HG02763 (cell line): ENCODE measurements at regions not wholly inside any gene's neighbourhood (a gene's known extent, or its start where the extent isn't known, plus 50 kb on each side); places are given as distances from the start of the nearest gene placed in this dataset.
"Not testable (repeated sequence)": the region's sequence is repeated elsewhere in the genome, so short reads cannot be mapped to it uniquely, and the experiment has no call there.

Experiments used
- ATAC-seq: cut with Tn5 transposase; IDR thresholded peaks from one replicate; pipeline ENCODE4 v1.9.1; 2021; ENCODE audit warnings: mild to moderate bottlenecking, moderate library complexity; ENCODE audit not compliant: unreplicated experiment

DNA sequence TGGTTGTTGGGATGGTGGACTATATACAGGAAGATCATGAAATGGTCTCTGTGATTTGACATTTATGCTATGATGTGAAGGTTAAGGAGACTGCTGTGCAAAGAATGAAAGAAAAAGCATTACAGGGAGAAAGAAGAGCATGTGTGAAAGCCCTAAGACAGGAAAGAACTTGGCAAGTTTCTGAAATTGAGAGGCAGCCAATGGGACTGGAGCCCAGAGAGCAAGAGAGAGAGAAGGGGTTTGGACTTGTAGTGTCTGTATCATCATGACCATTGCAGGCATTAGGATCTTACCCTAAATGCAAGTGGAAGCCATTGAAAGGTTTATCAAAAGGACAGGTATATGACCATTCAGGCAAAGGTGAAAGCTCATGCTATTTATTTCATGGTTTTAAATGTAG is 147.1 kb downstream of the NAA11 start:
- ATAC-seq = no peak

DNA sequence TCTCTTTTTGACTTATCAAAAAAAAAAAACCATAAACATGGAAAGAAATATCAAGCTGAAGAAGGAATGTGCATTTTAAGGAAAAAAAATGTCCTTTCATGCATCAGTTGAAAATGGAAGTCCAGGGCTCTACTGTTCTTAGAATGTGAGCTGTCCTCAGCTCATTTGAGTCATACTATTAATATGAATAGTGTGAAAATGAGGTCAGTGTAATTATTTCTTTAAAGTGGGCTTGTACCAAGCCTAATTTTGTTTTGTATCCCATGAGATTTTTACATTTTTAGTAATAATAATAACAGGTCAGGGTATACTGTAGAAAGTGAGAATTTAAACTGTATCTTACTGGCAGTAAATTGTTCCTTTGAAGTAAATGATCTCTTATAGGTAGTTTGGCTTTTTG is 148.5 kb downstream of the NAA11 start:
- ATAC-seq = no peak

DNA sequence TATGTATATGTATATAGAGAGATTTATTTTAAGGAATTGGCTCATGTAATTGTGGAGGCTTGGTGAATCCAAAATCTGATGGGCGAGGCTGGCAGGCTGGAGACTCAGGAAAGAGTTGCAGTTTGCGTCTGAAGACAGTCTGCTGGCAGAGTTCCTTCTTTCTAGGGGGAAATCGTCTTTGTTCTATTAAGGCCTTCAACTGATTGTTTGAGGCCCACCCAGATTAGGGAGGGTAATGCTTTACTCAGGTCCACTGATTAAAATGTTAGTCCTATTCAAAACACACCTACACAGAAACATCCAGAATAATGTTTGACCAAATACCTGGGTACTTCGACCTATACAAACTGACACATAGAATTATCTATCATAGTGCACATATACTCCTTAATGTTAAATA is 149.5 kb downstream of the NAA11 start:
- no peak for ATAC-seq

DNA sequence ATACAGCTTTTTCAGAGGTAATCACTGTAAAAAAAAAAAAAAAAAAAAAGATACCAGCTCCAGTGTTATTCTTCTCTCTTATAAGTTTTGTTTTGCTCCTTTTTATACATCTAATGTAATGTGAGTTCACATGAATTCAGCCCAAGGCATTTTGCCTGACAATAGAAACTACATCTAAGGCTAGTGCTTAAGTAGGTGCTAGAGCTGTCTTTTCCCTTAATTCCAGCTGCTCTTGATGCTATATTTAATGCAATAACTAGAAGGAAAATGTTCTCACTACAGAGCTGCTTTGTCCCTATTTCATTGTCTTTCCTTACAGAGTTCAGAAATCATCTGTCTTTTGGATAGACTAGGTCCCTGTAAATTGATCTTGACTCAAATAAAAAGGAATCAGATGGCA is 150.1 kb downstream of the NAA11 start:
- no peak for ATAC-seq

DNA sequence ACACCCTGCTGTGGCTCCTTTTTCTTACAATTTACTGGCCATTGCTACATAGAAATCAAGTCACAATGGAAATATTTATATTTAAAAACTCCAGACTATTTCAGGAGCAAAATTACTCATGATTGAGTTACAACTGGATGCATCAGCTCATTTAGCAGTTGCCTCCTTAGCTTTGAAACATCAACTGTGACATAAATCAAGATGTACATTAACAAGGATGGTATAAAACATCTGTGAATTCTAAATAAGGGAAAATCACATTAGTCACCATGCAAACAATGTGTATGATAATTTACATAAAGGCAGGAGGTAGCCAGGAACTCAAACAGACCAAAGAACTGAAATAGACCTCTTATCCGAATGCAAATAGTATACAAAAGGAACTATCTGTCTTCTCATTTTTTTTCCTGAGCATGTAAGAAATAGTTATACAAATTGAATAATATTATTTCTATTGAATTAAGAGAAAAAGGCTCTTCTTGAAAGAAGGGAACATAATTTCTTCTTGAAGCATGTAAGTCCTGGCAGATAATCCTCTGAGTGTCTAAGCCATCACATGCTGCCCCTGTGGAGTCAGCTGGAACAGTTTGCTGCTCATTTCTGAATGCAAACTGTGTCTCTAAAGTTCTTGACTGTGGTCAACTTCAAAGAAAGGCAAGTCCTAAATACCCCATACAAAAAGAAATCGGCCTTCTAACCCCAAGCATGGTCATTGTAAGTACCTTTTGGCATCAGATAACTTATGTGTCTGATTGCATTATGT is 151.2 kb downstream of the NAA11 start:
- ATAC-seq = no peak

DNA sequence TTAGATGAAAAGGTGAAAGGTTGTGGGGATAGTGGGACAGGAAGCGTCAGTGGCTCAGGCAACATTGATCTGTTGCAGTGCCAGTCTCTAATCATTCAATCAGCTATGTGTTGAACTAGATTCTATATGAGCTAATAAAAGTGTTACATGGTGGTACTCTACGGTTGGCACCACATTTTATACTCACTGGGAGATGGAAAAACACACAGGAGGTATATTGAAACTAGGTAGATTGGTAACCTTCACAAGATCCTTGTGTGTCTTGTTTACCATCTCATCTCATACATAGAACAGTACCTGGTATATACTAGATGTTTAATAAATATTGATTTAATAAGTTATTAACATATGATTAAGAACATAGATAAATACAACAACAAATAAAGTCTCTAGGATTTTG is 152.7 kb downstream of the NAA11 start:
- no peak for ATAC-seq

DNA sequence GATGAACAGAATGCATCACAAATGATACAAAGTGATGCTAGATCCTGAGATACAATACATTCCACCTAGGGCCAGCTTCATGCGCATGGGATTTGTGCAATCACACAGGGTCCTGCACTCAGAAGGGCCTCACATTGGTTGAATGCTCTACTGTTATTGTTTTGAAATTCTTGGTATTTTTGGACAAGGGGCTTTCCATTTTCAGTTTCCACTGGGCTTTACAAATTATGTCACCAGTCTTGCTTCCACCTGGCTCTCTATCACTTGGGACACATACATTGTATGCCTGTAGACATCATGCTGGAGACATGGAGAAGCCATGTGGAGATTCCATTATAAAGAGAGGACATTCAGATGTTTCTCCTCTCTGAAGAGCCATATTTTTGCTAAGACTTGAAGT is 155.8 kb downstream of the NAA11 start:
- ATAC-seq = no peak

DNA sequence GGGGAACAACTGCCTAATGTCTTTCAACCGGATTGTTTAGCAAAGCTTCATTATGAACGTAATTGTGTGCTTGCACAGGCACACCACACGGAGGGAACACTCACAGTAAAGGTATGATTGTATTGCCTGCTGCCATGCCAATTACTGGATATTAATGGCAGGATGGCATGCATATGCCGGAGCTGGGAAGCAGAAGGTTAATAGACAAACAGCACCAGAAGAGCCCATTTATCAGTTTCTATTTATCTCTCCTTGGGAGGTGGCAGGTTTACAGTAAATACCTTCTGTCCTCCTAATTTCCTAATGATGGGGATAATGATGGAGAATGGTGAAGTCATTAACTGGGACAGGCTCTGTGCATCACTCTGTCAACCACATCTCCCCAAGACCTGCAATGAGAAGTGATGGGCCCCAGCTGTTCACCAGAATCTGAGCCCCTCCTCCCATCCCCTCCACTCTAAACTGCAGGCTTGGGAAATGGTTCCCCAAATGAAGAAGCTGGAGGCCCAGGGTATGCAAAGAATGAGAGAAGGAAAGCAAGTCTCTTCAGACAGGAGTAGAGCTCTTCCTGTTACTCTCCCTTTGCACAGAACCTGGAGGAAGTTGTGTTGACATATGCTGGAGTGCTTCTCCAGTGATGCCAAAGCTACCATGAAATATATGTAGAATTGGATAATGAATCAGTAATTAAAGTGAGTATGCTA is 160.8 kb downstream of the NAA11 start:
- ATAC-seq = no peak

DNA sequence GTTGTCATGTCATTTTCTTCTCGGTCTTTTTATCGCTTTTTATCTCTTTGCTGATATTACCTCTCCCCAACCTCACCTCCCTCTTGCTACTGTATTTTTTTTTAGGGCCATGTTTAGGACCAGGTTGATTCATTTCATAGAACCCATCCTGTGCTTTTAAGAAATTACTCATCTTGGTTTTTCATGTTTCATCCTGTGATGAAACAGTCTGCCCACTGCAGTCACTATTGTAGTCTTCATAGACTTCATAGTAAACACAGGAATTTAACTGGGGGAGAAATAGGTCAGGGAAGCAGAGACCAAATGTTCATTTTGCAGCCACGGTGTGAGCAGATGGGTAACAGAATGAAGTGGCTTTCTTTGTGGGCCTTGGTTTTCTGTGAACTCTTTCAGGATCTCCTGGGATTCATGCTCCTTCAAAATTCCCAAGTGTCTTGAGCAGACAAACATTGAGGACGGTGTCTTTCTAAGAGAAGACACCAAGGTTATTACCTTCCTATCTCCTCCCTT is 161.8 kb downstream of the NAA11 start:
- no peak for ATAC-seq

DNA sequence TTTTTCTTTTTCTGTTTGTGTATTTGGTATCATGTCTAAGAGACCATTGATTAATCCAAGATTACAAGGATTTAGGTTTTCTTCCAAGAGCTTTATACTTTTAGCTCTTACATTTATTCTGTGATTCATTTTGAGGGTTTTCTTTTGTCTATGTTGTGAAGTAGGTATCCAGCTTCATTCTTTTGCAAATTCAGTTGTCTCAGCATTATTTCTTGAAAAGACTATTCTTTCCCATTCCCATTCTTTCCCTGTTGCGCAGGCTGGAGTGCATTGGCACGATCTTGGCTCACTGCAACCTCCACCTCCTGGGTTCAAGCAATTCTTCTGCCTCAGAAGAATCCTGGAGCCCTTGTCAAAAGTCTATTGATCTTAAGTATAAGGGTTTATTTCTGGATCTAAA is 164.9 kb downstream of the NAA11 start:
- ATAC-seq = no peak

DNA sequence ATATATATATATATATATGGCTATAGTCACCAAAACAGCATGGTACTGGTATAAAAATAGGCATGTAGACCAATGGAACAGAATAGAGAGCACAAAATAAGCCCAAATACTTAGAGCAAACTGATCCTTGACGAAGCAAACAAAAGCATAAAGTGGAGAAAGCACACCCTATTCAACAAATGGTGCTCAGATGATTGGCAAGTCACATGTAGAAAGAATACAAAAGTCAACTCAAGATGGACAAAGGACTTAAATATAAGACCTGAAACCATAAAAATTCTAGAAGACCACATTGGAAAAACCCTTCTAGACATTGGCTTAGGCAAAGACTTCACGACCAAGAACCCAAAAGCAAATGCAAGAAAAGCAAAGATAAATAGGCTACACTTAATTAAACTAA is 167.2 kb downstream of the NAA11 start:
- not testable (repeated sequence) for ATAC-seq

DNA sequence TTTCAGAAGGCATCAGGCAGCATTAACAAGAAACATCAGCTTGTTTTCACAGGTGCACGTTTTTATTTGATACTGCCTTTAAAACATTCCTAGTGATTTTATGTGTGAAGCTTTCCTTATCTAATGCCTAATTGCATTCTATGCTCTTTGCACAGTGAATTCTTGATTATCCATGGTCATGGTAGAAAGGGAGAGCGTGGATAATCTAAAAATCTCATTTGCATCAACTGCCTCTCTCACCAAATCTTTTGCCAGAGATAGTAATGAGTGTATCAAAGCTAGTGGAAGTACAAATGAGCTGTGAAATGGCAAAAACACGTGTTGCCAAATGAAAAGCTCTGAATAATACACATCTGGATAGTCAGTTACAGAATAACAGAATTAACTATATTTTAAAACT is 170.5 kb downstream of the NAA11 start:
- ATAC-seq = no peak

DNA sequence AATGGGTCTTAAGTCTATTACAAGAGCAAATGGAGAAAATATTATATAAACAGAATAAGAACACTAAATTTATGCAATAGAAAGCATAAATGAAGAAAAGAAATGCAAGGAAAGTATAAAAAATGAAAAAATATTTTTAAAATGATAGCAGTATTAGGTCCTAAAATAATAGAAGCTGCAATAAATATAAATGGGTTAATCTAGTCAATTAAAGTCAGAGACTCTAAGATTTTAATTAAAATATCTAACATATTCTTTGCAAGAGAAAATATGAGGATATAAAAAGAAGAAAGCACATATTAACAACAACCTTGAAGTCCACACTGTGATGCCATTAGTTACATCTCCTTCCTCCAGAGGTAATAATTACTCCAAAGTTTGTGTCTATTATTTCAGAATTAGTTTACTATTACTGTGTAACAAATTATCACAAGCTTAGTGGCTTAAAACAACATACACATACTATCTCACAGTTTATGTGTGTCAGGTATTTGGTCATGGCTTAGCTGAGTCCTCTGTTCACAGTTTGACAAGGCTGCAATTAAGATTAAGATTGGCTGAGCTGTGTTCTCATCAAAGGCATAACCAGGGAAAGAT is 174.9 kb downstream of the NAA11 start:
- no peak for ATAC-seq

DNA sequence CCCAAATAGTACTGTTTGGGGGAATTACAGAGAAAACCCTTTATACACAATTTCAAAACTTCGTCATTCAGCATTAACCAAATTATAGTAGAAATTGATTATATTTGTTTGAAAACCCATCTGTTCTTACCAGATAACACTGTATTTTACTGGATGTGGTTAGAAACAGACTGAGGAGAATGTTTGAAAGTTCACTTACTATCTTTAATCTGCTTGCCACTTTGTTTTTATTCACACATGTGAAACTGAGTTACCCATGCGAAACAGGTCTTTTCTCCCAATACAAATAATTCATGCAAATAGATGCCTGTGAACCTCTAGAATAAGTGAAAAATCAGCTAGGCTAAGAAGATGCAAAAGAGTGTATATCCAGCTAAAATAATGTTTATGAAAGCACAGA is 177.5 kb downstream of the NAA11 start:
- ATAC-seq = no peak

DNA sequence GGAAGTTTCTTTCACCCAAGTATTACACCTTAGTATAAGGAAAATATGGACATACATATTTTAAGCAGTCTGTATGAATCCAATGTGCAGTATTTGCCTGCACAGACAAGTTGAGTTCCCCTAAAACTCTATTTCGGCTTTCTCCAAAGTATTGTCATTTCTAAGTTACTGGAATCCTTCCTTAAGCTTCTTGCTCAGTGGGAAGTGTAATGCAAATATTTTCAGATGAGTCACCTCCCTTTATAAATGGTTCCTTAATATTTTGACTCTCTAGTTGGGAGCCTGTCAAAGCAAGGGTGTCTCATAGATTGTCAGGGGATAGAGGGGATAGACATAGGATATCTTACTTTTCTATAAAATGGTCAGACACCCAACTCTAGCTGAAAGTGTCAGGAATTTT is 178.6 kb downstream of the NAA11 start:
- no peak for ATAC-seq

DNA sequence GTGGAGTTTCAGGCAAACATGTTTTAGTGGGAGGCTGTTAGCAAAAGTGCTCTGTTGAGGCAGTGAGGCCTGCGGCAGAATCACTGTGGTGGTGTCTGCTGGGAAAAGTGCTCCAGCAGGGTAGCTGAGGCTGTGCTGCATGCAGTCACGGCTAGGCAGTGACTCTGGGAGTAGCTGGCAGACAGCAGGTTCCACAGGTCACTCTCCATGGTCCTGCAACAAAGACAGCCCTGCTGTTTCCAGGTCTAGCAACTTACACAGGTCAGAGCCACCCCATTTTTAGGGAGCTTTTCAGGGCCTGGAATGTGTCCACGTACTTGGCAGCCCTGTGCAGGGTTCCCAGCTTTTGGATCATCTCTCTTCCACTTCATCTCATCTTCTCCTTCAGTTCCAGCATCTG is 184.3 kb downstream of the NAA11 start:
- ATAC-seq = no peak

DNA sequence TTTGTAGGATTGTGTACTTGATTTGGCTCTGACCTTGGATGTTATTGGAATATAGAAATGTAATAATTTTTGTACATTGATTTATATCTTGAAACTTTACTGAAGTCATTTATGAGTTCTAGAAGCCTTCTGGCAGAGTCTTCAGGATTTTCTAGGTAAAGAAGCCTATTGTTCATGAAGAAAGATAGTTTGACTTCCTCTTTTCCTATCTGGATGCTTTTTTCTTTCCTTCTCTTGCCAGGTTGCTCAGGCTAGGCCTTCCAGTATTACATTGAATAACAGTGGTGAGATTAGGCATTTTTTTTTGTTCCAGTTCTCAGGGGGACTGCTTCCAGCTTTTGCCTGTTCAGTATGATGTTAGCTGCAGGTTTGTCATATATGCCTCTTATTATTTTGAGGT is 191.1 kb downstream of the NAA11 start:
- ATAC-seq = no peak

DNA sequence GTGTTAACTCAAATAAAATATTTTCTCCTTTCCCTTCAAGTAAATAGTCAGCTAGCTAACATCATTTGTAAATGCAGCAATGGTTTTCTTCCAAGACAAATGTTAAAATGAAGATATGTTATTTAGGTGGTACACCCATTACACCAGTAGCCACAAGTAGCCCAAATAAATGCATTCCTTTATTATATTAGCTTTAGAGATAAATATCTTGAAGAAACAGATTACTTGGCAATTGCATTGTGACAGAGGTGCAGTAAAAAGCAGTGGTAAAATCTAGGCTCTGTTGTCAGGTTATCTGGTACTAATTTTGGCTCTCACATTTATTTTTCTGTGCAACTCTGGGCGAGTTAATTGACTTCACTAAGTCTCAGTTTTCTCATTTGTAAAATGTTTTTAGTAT is 193.0 kb downstream of the NAA11 start:
- ATAC-seq = no peak

DNA sequence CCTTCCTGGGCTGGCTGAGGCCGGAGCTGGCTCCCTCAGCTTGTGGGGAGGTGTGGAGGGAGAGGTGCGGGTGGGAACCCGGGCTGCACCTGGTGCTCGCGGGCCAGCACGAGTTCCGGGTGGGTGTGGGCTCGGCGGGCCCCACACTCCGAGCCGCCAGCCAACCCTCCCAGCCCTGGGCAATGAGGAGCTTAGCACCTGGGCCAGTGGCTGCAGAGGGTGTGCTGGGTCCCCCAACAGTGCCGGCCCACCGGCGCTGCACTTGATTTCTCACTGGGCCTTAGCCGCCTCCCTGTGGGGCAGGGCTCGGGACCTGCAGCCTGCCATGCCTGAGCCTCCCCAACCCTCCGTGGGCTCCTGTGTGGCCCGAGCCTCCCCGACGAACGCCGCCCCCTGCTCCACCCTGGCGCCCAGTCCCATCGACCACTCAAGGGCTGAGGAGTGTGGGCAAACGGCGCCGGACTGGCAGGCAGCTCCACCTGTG is 182.7 kb upstream of the PAQR3 start:
- no peak for ATAC-seq

DNA sequence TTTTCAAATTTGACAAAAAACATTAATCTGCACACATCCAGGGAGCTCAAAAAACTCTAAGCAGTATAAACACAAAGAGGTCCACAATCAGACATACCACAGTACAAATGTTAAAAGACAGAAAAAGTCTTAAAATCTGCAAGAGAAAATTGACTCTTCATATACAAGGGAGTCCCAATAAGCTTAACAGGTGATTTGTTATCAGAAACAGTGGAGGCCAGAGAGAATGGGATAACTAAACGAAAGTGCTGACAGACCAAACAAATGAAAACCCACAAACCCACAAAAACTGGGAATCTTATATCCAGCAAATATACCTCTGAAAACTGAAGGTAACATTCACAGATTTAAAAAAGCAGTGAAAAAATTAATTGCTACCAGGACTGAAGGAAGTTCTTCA is 182.0 kb upstream of the PAQR3 start:
- ATAC-seq = no peak

DNA sequence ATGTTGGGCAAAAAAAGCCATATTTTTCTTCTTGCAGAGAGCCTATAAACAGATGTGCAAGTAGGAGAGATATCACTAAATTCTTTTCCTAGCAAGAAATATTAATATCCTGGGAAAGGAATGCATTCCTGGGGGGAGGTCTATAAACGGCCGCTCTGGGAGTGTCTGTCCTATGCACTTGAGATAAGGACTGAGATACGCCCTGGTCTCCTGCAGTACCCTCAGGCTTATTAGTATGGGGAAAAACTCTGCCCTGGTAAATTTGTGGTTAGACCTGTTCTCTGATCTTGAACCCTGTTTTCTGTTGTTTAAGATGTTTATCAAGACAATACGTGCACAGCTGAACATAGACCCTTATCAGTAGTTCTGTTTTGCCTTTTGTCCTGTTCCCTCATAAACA is 177.8 kb upstream of the PAQR3 start:
- not testable (repeated sequence) for ATAC-seq

DNA sequence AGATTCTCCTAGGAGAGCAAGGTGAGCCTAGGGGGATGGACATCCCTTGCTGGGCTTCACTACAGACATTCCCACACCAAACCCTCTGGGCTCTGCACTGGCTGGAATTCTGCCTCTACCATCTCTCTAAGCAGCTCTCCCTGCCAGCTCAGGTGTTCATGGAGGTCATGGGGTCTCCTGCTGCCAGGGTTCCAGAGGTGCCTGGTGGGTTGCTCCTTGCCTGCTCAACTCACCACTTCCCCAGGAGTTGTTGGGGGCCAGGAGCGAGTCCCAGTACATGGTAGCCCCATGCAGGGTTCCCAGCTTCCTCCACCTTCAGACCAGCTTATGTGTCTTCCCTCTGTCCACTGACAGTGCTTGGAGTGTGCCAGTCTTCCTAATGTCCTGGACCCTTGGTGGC is 167.8 kb upstream of the PAQR3 start:
- ATAC-seq = no peak
